Osteocyte (in vitro differentiated cells): ENCODE measurements at regions not wholly inside any gene's neighbourhood (a gene's known extent, or its start where the extent isn't known, plus 50 kb on each side); places are given as distances from the start of the nearest gene placed in this dataset.
"Not testable (repeated sequence)": the region's sequence is repeated elsewhere in the genome, so short reads cannot be mapped to it uniquely, and the experiment has no call there.

Source experiments
- DNase-seq: peaks from one replicate; pipeline ENCODE4 v3.0.0; 2021; ENCODE audit warnings: mixed read lengths; ENCODE audit not compliant: unreplicated experiment; ENCODE audit errors: extremely low spot score
- H3K27ac Mint-ChIP-seq: one replicate; pipeline ENCODE4 v1.8.0; 2021; ENCODE audit warnings: mild to moderate bottlenecking, mixed read lengths; ENCODE audit not compliant: unreplicated experiment
- H3K27me3 Mint-ChIP-seq: one replicate; pipeline ENCODE4 v1.8.0; 2021; ENCODE audit warnings: mixed read lengths; ENCODE audit not compliant: unreplicated experiment
- H3K36me3 Mint-ChIP-seq: one replicate; pipeline ENCODE4 v1.8.0; 2021; ENCODE audit warnings: mixed read lengths; ENCODE audit not compliant: unreplicated experiment
- H3K4me1 Mint-ChIP-seq: one replicate; pipeline ENCODE4 v1.8.0; 2021; ENCODE audit warnings: mixed read lengths; ENCODE audit not compliant: unreplicated experiment
- H3K4me3 Mint-ChIP-seq: one replicate; pipeline ENCODE4 v1.8.0; 2021; ENCODE audit warnings: mild to moderate bottlenecking, moderate library complexity, mixed read lengths; ENCODE audit not compliant: unreplicated experiment
- H3K9me3 Mint-ChIP-seq: one replicate; pipeline ENCODE4 v1.8.0; 2021; ENCODE audit warnings: mixed read lengths; ENCODE audit not compliant: unreplicated experiment

DNA sequence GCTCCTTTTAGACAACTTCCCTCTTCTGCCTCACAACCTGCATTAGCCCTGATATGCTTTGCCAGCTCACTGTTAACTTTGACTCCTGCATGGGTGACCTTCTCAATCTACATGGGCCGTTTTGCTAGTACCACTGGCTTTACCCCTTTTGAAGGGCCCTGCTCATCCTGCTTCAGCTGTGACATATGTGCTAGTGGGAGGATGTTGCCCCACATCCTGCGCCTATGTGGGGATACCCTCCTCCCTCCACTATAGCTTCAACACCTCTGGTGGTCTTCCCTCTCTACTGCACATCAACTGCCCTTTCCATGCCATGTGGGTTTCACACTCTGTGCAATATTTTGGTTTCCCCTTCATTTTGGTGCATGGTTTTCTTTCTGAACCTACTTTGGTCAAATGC is 1235.5 kb downstream of the RPIA start:
- H3K27me3 Mint-ChIP-seq, H3K27ac Mint-ChIP-seq, H3K36me3 Mint-ChIP-seq, H3K4me1 Mint-ChIP-seq, DNase-seq, H3K4me3 Mint-ChIP-seq, H3K9me3 Mint-ChIP-seq: not testable (repeated sequence)

DNA sequence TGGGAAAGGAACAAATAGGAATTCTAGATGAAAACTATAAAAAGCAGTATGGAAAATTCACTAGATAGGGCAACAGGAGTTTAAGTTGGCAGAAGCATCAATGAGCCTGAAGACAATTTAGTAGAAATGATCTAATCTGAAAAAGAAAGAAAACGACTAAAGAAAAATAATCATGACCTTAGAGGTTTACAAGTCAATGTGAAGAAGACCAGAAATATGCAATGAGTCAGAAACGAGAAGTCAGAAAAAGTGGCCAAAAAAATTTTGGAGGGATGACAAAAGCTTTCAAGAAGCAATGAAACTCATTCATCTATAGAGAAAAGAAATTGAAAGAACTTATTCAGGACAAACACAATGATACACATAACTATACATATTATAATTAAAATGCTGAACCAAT is 1244.0 kb downstream of the RPIA start:
- not testable (repeated sequence) for H3K9me3 Mint-ChIP-seq, H3K27ac Mint-ChIP-seq, H3K4me3 Mint-ChIP-seq, H3K4me1 Mint-ChIP-seq, H3K27me3 Mint-ChIP-seq, H3K36me3 Mint-ChIP-seq, DNase-seq

- H3K4me3 Mint-ChIP-seq, H3K27ac Mint-ChIP-seq, H3K36me3 Mint-ChIP-seq, H3K27me3 Mint-ChIP-seq, DNase-seq, H3K4me1 Mint-ChIP-seq: not testable (repeated sequence)
- H3K9me3 Mint-ChIP-seq = peaks cover 10% of the 10 kb centered on the region
Observed at GRCh38 chr2:89936011-89936410, 1244.5 kb downstream of the RPIA start.

DNA sequence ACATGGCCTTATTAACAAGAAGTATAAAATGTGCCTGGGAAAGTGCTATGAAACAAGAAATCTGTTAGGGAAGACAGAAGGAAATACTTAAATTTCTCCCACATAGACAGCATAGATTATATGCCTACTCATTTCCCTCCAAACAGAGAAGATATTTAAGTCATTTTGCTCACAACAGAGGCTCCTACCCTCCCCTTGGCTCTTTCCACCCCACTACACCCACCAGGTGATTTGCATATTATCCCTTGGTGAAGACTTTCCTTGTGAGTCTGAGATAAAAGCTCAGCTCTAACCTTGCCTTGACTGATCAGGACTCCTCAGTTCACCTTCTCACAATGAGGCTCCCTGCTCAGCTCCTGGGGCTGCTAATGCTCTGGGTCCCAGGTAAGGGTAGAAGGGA is 1245.1 kb downstream of the RPIA start:
- H3K9me3 Mint-ChIP-seq = peaks cover 10% of the 10 kb centered on the region
- not testable (repeated sequence) for H3K36me3 Mint-ChIP-seq, H3K4me1 Mint-ChIP-seq, H3K27me3 Mint-ChIP-seq, H3K27ac Mint-ChIP-seq, H3K4me3 Mint-ChIP-seq, DNase-seq

- not testable (repeated sequence) for H3K4me1 Mint-ChIP-seq, H3K27ac Mint-ChIP-seq, DNase-seq, H3K27me3 Mint-ChIP-seq, H3K36me3 Mint-ChIP-seq, H3K4me3 Mint-ChIP-seq
- peaks cover 10% of the 10 kb centered on the region for H3K9me3 Mint-ChIP-seq
Observed at GRCh38 chr2:89938756-89939155, 1247.3 kb downstream of the RPIA start.

DNA sequence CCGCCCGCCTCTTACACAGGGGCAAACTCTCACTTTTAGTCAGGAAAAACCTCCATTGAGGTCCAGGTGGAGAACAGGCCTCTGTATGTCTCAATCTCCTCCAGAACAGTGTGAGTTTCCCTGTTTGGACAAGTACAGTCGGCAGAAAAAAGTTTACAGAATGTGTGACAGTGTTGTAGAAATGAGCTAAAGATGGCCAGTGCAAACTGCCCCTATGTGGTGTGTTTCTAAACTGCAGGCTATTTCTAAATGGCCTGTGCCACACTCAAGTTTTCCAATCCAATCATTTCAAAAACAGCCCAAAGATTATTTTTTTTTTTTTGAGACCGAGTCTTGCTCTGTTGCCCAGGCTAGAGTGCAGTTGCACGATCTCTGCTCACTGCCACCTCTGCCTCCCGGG is 1252.8 kb downstream of the RPIA start:
- DNase-seq = not testable (repeated sequence)

DNA sequence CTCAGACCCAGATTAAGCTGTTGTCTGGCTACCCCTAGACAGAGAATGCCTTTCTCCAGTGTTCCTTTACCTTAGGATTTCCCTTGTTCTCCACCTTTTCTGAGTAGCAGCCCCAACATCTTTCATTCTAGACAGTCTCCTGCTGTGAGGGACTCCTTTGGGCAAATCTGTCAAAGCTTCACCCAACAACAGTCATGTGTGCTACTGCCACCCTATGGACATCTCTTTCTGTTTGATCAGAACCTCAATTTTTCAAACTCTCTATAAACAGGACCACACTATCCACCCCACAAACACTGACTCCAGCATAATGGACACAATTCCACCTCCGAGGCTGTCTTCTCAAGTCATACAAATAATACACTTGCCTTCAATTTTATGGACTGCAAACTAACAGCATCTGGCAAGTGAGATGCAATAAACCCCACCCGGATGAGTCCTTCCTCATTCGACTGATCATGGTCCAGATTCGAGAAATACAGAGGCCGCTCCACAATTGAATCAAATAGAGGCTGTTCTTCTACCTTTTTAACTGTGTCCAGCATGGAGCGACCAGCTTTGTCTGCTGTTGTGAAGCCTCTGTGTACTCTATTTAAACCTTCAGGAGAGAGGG is 1253.6 kb downstream of the RPIA start:
- not testable (repeated sequence) for H3K27ac Mint-ChIP-seq, H3K4me1 Mint-ChIP-seq, H3K9me3 Mint-ChIP-seq, H3K36me3 Mint-ChIP-seq, H3K4me3 Mint-ChIP-seq, DNase-seq, H3K27me3 Mint-ChIP-seq

More for the DNA sequence above, 1252.8 kb downstream of the RPIA start:
- not testable (repeated sequence) for H3K4me3 Mint-ChIP-seq, H3K27ac Mint-ChIP-seq, H3K4me1 Mint-ChIP-seq, H3K27me3 Mint-ChIP-seq, H3K9me3 Mint-ChIP-seq, H3K36me3 Mint-ChIP-seq

- H3K27me3 Mint-ChIP-seq, H3K36me3 Mint-ChIP-seq, H3K27ac Mint-ChIP-seq, H3K4me3 Mint-ChIP-seq, DNase-seq, H3K4me1 Mint-ChIP-seq, H3K9me3 Mint-ChIP-seq: not testable (repeated sequence)
Observed at GRCh38 chr2:89947208-89947815, 1255.8 kb downstream of the RPIA start.

DNA sequence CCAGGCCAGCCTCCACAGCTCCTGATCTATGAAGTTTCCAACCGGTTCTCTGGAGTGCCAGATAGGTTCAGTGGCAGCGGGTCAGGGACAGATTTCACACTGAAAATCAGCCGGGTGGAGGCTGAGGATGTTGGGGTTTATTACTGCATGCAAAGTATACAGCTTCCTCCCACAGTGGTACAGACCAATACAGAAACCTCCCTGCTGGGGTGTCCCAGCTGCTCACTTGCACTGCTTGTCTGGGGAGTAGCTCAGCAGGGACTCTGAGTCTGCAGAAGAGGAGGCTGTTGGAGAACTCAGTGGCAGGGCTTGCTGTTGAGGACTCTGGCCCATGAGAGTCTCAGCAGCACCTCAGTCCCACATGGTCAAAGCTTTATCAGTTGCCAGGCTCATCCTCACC is 1256.6 kb downstream of the RPIA start:
- DNase-seq, H3K27ac Mint-ChIP-seq, H3K4me3 Mint-ChIP-seq, H3K27me3 Mint-ChIP-seq, H3K36me3 Mint-ChIP-seq, H3K9me3 Mint-ChIP-seq, H3K4me1 Mint-ChIP-seq: not testable (repeated sequence)

GRCh38 chr2:89950807-89951206 is 1259.3 kb downstream of the RPIA start:
- not testable (repeated sequence) for H3K9me3 Mint-ChIP-seq, H3K4me3 Mint-ChIP-seq, DNase-seq, H3K27me3 Mint-ChIP-seq, H3K36me3 Mint-ChIP-seq, H3K4me1 Mint-ChIP-seq, H3K27ac Mint-ChIP-seq

GRCh38 chr2:89957236-89957635 is 1265.8 kb downstream of the RPIA start:
- H3K4me3 Mint-ChIP-seq, DNase-seq, H3K27ac Mint-ChIP-seq, H3K27me3 Mint-ChIP-seq, H3K9me3 Mint-ChIP-seq, H3K4me1 Mint-ChIP-seq, H3K36me3 Mint-ChIP-seq: not testable (repeated sequence)

GRCh38 chr2:89959729-89960378 is 1268.4 kb downstream of the RPIA start:
- H3K9me3 Mint-ChIP-seq = not testable (repeated sequence)

More at GRCh38 chr2:89959729-89960378, 1268.4 kb downstream of the RPIA start:
- H3K36me3 Mint-ChIP-seq, H3K4me3 Mint-ChIP-seq, H3K4me1 Mint-ChIP-seq, DNase-seq, H3K27ac Mint-ChIP-seq, H3K27me3 Mint-ChIP-seq: not testable (repeated sequence)
